NCI-H146 treated with DMSO at 0.1 percent for 48 hours (cell line): ENCODE measurements at regions not wholly inside any gene's neighbourhood (a gene's known extent, or its start where the extent isn't known, plus 50 kb on each side); places are given as distances from the start of the nearest gene placed in this dataset.
"Not testable (repeated sequence)": the region's sequence is repeated elsewhere in the genome, so short reads cannot be mapped to it uniquely, and the experiment has no call there.

ENCODE experiments used
- DNase-seq: peaks from one replicate; lab custom pipeline; 2025; ENCODE audit not compliant: unreplicated experiment; lab: John Stamatoyannopoulos, UW

DNA sequence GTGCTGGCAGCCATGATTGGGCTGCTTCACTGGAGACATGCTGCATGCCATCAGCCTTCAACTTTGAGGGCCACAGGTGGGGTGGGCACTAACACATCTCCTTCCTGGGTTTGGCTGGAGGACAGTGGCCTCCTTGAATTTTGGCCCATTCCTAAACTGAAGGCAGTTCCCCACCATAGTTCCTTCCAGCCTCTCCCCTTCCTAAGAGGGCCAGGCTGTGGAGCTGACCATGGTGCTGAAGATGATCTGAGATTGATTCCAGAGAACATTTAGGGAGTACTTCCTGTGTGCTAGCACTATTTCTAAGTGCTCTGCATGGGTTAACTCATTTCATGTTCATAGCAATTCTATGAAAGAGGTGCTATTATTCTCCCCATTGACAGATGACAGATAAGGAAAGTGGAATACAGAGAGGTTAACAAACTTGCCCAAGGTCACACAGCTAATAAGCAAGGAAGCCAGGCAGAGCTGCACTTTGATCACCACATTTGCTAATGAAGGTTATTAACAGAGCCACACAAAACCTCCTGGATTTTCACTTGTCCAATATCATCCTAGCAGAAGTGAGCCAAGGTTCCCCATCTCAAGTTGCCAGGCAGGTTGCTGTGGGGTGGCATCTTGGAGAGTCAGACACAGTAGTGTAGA, 175.3 kb downstream of the ZIC5 start:
- no peak for DNase-seq

GRCh38 chr13:99792079-99792921, 179.3 kb downstream of the ZIC5 start:
- no peak for DNase-seq

GRCh38 chr13:99782669-99783068, 188.9 kb downstream of the ZIC5 start:
- DNase-seq, result no peak

DNA sequence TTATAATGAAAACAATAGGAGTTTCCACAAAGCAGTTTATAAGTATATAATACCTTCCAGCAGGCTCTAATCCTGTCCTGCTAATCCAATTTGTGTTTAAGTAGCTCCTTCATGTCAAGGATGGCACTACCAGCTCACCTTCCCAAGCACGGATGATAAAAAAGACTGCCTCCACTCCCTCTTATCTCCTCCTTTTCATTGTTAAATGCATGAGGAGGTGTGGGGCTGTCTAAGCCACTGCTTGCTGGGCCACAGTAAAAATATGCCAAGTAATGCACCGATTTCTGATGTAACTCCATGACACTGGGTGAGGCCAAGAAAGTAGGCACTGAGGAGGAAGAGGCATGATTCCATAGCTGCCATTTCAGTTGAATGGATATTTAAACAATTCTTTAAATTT, 193.1 kb downstream of the ZIC5 start:
- DNase-seq, result no peak

DNA sequence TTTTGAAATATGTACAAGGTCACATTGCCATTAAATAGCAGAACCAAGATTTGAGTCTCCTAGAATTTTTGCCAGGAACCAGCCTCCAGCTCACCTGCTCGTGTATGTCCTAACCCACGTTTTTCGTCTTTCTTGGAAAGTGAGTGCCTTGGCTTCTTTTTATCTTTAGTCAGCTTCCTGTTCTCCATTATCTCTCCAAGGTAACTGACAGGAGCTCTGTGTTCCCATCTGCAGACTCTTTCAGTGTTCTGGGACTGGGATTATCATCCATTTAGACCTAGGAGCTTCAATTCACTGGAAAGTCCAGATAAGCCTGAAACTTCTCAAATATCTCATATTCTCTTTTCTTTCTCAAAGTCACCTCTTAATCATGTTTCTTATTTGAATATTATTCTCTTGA, 193.7 kb downstream of the ZIC5 start:
- DNase-seq, result no peak

GRCh38 chr13:99774644-99775043, 196.9 kb downstream of the ZIC5 start:
- no peak for DNase-seq

- no peak for DNase-seq
Measured at GRCh38 chr13:99768986-99769385, 202.6 kb downstream of the ZIC5 start.

DNA sequence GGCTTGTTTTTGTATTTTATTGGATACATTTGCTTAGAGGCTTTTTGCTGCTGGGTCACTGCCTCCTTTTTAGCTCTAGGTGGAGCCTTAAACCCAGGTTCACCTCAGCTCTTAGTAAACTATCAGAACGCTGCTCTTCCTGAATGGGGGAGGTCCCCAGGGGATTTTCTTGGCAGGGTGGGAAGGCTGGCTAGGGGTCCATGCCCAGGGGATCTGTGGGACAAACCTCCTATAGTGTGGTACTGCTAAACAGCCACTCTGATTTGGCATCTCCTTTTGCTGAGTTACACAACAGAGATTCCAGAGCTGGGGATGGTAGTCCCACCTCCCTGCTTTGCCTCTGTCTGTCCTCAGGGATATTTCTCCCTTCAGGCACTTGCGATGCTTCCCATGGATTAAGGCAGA, 204.9 kb downstream of the ZIC5 start:
- DNase-seq, result no peak

- DNase-seq, result no peak
Measured at GRCh38 chr13:99765869-99766268, 205.7 kb downstream of the ZIC5 start.

DNA sequence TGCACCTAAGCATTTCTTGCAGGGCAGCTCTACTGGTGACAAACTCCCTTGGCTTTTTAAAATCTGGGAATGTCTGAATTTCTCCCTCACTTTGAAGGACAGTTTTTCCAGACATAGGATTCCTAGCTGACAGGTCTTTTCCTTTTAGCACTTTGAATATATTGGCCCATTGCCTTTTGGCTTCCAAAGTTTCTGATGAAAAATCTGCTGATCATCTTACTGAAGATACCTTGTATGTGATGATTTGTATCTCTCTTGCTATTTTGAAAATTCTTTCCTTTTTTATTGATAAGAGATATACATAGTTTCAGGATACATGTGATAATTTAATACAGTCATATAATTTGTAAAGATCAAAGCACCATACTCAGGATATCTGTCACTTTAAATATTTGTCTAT, 211.1 kb downstream of the ZIC5 start:
- no peak for DNase-seq

DNA sequence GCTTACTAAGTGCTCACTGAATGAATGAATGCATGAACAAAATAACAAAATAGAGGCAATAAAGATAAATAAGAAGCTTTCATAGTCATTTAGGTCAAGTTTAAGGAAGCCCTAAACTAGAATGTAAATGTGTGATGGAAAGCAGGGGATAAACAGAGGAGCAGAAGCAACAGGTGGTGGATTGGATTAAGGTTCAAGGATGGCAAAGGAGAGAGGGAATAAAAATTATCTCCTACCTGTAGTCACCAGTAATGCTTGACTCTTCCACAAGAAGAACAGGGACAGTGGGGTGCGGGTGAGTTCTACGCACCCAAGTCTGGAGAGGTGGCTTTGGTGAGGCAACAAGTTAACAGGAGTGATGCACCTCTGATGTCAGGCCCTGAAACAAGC, 212.4 kb downstream of the ZIC5 start:
- no peak for DNase-seq

- peak; percentile 61 for DNase-seq
Measured at GRCh38 chr13:99758460-99759162, 213.0 kb downstream of the ZIC5 start.

GRCh38 chr13:99757756-99758459, 213.7 kb downstream of the ZIC5 start:
- peak; percentile 66 for DNase-seq

- no peak for DNase-seq
Measured at GRCh38 chr13:99756281-99756680, 215.3 kb downstream of the ZIC5 start.

DNA sequence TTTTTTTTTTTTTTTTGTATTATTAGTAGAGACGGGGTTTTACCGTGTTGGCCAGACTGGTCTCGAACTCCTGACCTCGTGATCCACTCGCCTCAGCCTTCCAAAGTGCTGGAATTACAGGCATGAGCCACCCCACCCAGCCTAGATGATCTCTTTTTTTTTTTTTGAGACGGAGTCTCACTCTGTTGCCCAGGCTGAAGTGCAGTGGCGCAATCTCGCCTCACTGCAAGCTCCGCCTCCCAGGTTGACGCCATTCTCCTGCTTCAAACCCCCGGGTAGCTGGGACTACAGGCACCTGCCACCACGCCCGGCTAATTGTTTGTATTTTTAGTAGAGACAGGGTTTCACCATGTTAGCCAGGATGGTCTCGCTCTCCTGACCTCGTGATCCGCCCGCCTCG, 216.8 kb downstream of the ZIC5 start:
- DNase-seq, result not testable (repeated sequence)

DNA sequence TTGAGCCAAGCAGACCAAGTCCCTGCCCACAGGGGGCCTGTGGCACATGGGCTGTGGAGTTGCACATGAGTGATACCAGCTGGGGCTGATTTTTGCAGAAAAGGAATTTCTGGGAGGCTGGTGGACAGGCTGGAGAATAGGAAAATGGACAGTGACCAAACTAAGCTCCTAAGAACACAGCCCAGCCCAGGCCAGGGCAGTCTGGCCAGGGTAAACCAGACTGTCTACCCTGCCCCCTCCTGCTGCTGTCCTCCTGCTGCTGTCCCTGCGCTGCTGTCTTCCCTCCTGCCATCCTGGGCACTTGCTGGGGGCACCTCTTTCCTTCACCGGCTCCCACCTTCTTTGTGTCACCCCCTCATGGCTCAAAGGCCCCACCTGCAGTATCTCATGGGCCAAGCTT, 219.2 kb downstream of the ZIC5 start:
- DNase-seq, result no peak

GRCh38 chr13:99751517-99752199, 219.9 kb downstream of the ZIC5 start:
- DNase-seq, result no peak

DNA sequence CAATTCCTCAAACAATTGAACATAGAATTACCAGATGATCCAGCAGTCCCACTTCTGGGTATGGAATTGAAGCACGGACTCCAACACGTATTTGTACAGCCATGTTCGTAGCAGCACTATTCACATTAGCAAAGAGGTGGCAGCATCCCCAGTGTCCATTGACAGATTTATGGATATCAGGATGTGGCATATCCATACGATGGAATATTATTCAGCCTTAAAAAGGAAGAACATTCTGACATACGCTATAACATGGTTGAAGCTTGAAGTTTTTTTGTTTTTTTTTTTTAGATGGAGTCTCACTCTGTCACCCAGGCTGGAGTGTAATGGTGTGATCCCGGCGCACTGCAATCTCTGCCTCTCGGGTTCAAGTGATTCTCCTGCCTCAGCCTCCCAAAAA, 220.6 kb downstream of the ZIC5 start:
- DNase-seq, result no peak

DNA sequence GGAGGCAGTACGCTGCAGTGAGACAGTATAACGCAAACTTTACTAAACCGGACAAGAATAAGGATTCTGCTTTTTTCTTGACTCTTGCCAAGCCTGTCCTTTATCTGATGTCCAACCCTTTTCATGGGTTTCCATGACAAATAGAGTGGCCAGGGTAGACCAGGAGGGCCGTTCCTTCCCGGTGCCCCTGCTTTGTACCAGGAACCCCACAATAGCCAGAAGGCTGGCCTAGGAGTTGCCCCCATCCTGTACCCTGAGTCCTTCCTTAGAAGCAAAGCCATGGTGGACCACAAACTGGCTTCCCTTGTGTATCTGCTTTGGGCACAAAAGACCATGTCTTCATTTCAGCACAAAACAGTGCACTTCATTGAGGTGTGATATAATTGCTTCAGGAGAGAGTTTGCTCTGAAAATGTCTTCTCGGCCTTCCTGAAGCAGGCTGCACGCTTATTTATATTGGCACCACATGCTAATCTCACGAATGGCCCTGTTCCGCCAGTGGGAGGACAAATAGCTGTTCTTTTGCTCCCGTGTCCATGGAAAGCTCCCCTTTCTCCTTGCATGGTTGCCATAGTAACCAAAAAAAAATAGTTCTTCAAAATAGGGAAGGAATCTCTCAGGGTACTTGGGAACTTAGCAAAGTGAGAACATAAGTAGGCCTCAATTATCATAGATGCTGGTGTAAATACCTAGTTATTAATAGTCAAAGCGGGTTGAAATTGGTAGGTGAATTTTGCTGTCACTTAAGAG, 222.1 kb downstream of the ZIC5 start:
- DNase-seq, result no peak

GRCh38 chr13:99747403-99747710, 224.2 kb downstream of the ZIC5 start:
- no peak for DNase-seq
